ENCODE measurements at regions not wholly inside any gene's neighbourhood (a gene's known extent, or its start where the extent isn't known, plus 50 kb on each side); places are given as distances from the start of the nearest gene placed in this dataset.
"Not testable (repeated sequence)": the region's sequence is repeated elsewhere in the genome, so short reads cannot be mapped to it uniquely, and the experiment has no call there.

DNA sequence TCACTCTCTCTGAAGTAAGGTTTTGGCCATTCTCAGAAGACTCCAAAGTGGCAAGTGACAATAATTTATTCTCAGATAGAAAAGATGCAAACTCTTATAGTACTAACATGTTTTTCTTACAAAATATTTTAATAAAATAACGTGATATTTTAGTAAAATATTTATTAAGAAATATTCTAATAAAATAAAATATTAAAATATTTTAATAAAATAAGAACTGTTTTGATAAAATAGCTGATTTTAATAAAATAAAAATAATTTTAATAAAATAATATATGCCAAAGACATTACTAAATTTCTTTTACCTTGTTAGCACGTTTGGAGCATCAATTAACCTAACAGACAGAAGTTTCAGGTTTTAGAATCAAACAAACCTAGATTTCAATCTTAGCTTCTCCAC is 424.0 kb upstream of the NECTIN3 start:
- DNase-seq, result no peak

GRCh38 chr3:110650741-110651140 is 420.9 kb upstream of the NECTIN3 start:
- DNase-seq, result no peak

DNA sequence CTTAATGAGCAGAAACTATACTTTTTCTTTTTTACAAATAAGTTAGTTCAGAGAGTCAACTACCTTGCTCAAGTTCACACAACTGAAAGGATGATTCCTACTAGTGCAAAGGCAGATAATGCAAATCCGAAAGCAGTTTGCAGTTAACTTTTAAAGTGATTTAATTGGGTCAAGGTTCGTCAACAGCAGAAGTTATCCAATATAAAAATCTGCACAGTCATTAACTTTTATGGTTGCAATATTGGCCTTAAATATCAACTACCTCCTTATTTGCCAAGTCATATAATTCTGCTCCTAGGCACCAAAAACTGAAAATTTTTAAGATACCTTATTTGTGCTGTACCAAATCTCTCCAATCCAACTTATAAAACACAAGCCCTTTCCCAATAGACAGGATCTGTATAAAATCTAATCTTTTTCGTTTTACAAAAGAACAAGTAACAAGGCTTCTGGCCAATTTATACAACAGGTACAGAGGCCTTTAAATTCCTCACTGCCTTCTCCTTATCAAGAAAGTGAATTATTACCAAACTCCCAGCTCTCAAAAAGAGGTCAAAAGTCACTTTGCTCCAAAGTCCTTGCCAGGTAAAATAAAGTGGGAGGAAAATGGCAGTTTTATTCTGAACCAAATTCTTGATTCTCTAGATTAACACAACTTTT is 416.6 kb upstream of the NECTIN3 start:
- DNase-seq, result no peak

GRCh38 chr3:110656394-110657025 is 415.1 kb upstream of the NECTIN3 start:
- no peak for DNase-seq

DNA sequence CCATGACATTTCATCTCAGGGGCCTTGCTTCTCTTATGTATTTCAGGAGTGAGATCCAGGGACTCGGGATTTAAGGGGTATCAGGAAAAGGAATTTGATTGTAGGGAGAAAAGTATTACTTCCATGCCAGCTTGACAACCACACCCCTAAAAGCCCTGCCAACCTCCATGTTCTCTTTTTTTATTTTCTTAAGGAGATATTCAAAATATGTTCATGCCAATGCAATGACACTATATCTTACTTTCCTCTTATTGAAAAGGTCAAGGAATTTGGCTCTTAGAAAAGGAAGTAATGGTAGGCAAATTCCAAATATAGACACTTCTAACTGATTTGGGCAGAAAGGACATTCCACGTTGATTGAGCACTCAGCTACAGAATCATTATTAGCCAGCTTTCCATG is 407.5 kb upstream of the NECTIN3 start:
- DNase-seq, result no peak

DNA sequence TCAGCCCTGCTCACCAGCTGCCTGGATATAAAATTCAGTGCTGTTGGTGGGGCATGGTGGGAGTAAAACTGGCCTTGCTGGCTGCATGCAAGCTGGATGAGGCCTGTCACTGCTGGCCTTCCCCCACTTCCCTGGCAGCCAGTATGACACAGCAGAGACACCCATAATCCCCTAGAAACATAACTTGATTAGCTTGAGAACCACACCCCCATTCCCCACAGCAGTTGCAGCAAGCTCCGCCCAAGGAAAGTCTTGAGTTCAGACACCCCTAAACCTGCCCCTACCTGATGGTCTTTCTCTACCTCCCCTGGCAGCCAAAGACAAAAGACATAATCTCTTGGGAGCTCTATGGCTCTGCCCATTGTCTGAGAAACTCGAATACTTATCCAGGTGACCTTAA is 405.1 kb upstream of the NECTIN3 start:
- DNase-seq, result no peak

GRCh38 chr3:110667216-110667615 is 404.4 kb upstream of the NECTIN3 start:
- DNase-seq, result no peak

DNA sequence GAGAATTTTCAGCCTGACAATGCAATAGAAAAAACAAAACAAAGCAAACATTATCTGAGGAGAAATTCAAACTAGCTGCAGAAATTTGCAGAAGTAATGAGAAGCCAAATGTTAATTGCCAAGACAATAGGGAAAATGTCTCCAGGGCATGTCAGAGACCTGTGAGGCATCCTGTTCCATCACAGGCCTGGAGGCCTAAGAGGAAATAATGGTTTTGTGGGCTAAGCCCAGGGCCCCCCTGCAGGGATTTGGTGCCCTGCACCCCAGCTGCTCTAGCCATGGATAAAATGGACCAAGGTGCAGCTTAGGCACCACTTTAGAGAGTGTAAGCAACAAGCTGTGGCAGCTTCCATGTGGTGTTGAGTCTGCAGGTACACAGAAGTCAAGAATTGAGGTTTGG is 401.2 kb upstream of the NECTIN3 start:
- DNase-seq, result no peak

- DNase-seq, result no peak
Measured at GRCh38 chr3:110677506-110677905, 394.1 kb upstream of the NECTIN3 start.

GRCh38 chr3:110679285-110679684 is 392.3 kb upstream of the NECTIN3 start:
- DNase-seq, result no peak

DNA sequence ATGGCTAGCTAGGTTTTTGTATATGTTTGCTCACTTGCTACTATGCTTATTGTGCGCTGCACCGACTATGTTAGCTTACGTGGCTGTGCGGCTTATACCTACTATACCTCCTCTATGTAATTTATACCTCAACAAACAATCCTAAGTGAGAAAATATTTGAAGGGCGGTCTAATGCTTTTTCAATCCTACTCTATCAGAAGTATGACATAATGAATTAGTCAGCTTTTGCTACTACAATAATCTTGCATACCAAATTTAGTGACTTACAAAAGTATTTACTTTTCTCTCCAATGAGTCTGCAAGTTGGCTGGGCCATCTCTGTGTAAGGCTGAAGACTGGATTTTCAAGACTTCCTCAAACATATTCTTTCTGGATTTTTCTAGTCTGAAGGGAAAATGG is 391.2 kb upstream of the NECTIN3 start:
- DNase-seq, result no peak

DNA sequence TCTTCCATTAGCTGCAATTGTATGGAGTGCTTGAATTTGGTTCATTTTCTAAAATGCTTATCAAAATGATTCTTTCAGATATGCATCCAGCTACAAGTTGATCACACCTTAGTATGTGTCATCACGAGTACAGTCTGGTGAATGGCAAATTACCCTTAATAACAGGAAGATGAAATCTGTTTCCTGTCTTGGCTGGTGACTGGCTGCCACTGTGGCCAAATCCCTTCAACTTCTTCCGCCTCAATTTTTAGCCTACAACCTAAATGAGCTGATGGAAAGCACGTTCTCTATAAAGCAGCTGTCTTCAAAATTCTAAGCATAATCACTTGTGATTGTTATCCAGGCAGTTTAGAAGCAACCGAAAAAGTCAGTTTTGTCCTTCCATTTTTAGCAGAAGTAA is 387.1 kb upstream of the NECTIN3 start:
- no peak for DNase-seq

DNA sequence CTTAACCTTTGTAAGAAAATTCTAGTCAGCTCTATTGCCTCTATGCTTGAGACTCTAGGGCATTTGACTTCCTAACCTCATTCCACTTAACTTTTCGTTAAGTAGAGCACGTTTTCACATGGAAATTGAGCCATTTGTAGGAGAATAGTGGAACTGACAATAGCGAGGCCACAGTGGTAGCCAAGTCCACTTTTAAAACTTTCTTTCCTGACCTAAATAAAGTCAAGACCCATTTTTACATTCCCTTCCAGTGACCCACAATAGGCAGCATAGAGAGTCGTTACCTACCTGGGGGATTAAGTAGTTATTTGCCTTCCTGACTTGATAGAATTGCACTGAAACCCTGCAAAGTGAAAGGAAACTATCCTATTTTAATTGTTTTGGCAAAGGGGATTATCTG is 386.0 kb upstream of the NECTIN3 start:
- no peak for DNase-seq

DNA sequence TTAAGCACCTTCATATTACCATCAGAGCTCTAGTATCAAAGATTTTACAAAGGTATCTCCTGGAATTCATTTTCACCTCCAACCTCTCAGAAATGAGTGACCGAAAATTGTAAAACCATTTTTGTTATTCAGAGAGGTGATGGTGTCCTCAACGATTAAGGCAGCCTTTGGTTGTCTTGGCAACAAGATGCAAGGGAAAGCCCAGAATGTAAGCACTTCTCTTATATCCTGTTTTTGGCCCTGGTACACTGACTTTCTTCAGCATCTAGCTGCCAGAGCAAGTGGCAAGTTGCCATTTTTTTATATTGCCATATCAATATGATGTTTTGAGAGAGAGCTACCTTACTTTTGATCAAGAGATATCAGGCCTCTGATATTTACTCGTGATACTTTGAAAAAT is 384.9 kb upstream of the NECTIN3 start:
- DNase-seq, result no peak

GRCh38 chr3:110687138-110687537 is 384.5 kb upstream of the NECTIN3 start:
- DNase-seq, result no peak

GRCh38 chr3:110697961-110698360 is 373.7 kb upstream of the NECTIN3 start:
- no peak for DNase-seq

- not testable (repeated sequence) for DNase-seq
Measured at GRCh38 chr3:110704332-110704731, 367.3 kb upstream of the NECTIN3 start.

- no peak for DNase-seq
Measured at GRCh38 chr3:110708156-110708555, 363.5 kb upstream of the NECTIN3 start.

DNA sequence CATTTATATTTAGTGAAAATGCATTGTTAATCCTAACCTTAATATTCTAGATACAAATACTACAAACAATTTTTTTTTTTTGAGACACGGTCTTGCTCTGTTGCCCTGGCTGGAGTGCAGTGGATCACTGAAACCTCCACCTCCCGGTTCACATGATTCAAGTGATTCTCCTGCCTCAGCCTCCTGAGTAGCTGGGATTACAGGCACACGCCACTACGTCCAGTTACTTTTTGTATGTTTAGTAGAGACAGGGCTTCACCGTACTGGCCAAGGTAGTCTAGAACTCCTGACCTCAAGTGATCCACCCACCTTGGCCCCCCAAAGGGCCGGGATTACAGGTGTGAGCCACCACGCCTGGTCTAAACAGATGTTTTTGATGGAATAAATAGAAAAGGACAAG is 361.5 kb upstream of the NECTIN3 start:
- no peak for DNase-seq

GRCh38 chr3:110710603-110711002 is 361.0 kb upstream of the NECTIN3 start:
- DNase-seq, result no peak

DNA sequence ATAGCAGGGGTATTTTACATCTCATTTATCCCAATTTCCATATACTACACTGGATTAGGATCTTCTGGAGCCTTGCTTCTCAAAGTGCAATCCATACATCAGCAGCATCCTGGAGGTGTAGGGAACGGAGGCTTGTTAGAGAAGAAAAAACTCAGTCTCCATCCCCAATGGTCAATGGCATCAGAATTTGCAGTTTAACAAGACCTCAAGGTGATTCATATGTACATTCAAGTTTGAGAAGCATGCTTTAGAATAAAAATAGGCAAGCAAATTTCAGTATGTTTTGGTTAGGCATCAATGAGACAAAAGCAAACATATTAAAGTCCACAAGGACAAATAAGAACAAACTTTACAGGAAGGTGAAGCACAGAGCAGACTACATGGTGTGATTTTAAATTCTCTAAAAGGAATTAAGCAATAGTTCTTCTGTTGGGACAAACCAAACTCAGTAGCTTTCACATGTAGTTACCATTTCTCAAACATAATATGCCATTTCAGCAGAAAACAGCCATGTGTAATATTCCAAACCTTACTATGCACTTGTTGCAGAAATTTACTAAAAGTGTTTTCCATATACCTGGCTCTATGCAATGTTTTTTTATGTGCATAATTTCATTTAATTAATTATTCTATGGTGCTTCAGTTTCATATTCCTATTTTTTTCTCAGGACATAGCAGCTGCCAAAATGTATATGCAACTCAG is 360.3 kb upstream of the NECTIN3 start:
- no peak for DNase-seq

GRCh38 chr3:110711851-110712516 is 359.6 kb upstream of the NECTIN3 start:
- DNase-seq, result no peak

- DNase-seq, result no peak
Measured at GRCh38 chr3:110727056-110727455, 344.6 kb upstream of the NECTIN3 start.

GRCh38 chr3:110731148-110731547 is 340.5 kb upstream of the NECTIN3 start:
- no peak for DNase-seq
